Endodermal cell (in vitro differentiated cells): ENCODE measurements at regions not wholly inside any gene's neighbourhood (a gene's known extent, or its start where the extent isn't known, plus 50 kb on each side); places are given as distances from the start of the nearest gene placed in this dataset.

Experiments
- DNase-seq: peaks from one replicate; pipeline ENCODE4 v3.0.0-alpha.2; 2017
- H3K27ac ChIP-seq: 2 replicates; pipeline ENCODE4 v1.5.1; 2013; ENCODE audit warnings: mild to moderate bottlenecking, low read depth, low read length, moderate library complexity
- H3K27me3 ChIP-seq: 2 replicates; pipeline ENCODE4 v1.6.1; 2013; ENCODE audit warnings: mild to moderate bottlenecking, low read length, moderate library complexity; ENCODE audit not compliant: insufficient read depth, control insufficient read depth, poor library complexity, severe bottlenecking
- H3K36me3 ChIP-seq: 2 replicates; pipeline ENCODE4 v1.7.0; 2013; ENCODE audit warnings: mild to moderate bottlenecking, low read length, moderate library complexity; ENCODE audit not compliant: control insufficient read depth, insufficient read depth
- H3K4me1 ChIP-seq: one replicate; pipeline ENCODE4 v1.7.0; 2013; ENCODE audit warnings: low read length; ENCODE audit not compliant: control insufficient read depth, insufficient read depth
- H3K4me3 ChIP-seq: 2 replicates; pipeline ENCODE4 v1.5.1; 2013; ENCODE audit warnings: mild to moderate bottlenecking, low read length, moderate library complexity
- H3K9ac ChIP-seq: 2 replicates; pipeline ENCODE4 v1.6.1; 2013; ENCODE audit warnings: mild to moderate bottlenecking, low read length, moderate library complexity; ENCODE audit not compliant: poor library complexity, severe bottlenecking; ENCODE audit errors: extremely low read depth
- H3K9me3 ChIP-seq: 2 replicates; pipeline ENCODE4 v1.6.1; 2013; ENCODE audit warnings: mild to moderate bottlenecking, low read length, moderate library complexity; ENCODE audit not compliant: control insufficient read depth
- H3K27ac Mint-ChIP-seq: 2 replicates; pipeline ENCODE4 v1.8.0; 2020; ENCODE audit warnings: mixed read lengths
- H3K27me3 Mint-ChIP-seq: 2 replicates; pipeline ENCODE4 v1.8.0; 2021; ENCODE audit warnings: mild to moderate bottlenecking, mixed read lengths; ENCODE audit not compliant: insufficient read depth
- H3K36me3 Mint-ChIP-seq: 2 replicates; pipeline ENCODE4 v1.8.0; 2020; ENCODE audit warnings: low read depth, mixed read lengths
- H3K4me1 Mint-ChIP-seq: 2 replicates; pipeline ENCODE4 v1.8.0; 2020; ENCODE audit warnings: mixed read lengths
- H3K4me3 Mint-ChIP-seq: 2 replicates; pipeline ENCODE4 v1.8.0; 2020; ENCODE audit warnings: mild to moderate bottlenecking, moderate library complexity, mixed read lengths
- H3K9me3 Mint-ChIP-seq: 2 replicates; pipeline ENCODE4 v1.8.0; 2020; ENCODE audit warnings: mild to moderate bottlenecking, mixed read lengths
- CTCF ChIP-seq: fragments of 200-600 bp; sonication (generic); conservative IDR thresholded peaks from 2 replicates; pipeline ENCODE4 v1.5.0; 2021; ENCODE audit warnings: antibody characterized with exemption, mild to moderate bottlenecking
- WGBS, 2 experiments: methylation state at CpG; one replicate each; pipeline versions ENCODE4 v1.1.5 to v1.1.7; 2013; ENCODE audit warnings: missing lambda C conversion rate in 2 of 2, mixed read lengths in 1 of 2; ENCODE audit not compliant: insufficient coverage in 1 of 2, insufficient read length in 1 of 2; 5-methylcytosine and 5-hydroxymethylcytosine counted together

GRCh38 chr4:124839786-124840390, 127.4 kb upstream of the ANKRD50 start:
- Histone ChIP-seq H3K27me3 (no peaks in the 10 kb centered on the region), H3K27ac (no peak overlapping the region), H3K9me3 (peaks cover 44% of the 10 kb centered on the region), H3K4me1 (no peaks in the 10 kb centered on the region), H3K4me3 (peak overlapping the region; percentile 61), H3K36me3 (no peaks in the 10 kb centered on the region), H3K9ac (no peak overlapping the region)
- Mint-ChIP-seq H3K4me1 (no peaks in the 10 kb centered on the region), H3K9me3 (peaks cover 69% of the 10 kb centered on the region), H3K27ac (no peak overlapping the region), H3K27me3 (no peaks in the 10 kb centered on the region), H3K4me3 (no peak overlapping the region), H3K36me3 (peaks cover 13% of the 10 kb centered on the region)
- 92% methylated on average over 2 to 3 of the region's 3 CpGs for WGBS, 2 experiments
- TF ChIP-seq CTCF, result no peak
- DNase-seq, result no peak

- Mint-ChIP-seq H3K36me3 (peaks cover 5% of the 10 kb centered on the region), H3K9me3 (peaks cover 57% of the 10 kb centered on the region), H3K27me3 (no peaks in the 10 kb centered on the region), H3K4me3 (no peak overlapping the region), H3K4me1 (no peaks in the 10 kb centered on the region), H3K27ac (no peak overlapping the region)
- 92% methylated on average over 2 to 5 of the region's 5 CpGs for WGBS, 2 experiments
- Histone ChIP-seq H3K4me3 (peak overlapping the region; percentile 35), H3K4me1 (no peaks in the 10 kb centered on the region), H3K9me3 (peaks cover 30% of the 10 kb centered on the region), H3K36me3 (no peaks in the 10 kb centered on the region), H3K9ac (no peak overlapping the region), H3K27ac (no peak overlapping the region), H3K27me3 (no peaks in the 10 kb centered on the region)
- no peak for TF ChIP-seq CTCF
- DNase-seq, result peak; percentile 49
Measured at GRCh38 chr4:124833831-124834505, 121.4 kb upstream of the ANKRD50 start.

GRCh38 chr4:124828382-124828781, 115.8 kb upstream of the ANKRD50 start:
- Mint-ChIP-seq H3K4me1 (no peaks in the 10 kb centered on the region), H3K27ac (no peak overlapping the region), H3K27me3 (no peaks in the 10 kb centered on the region), H3K4me3 (no peak overlapping the region), H3K36me3 (no peaks in the 10 kb centered on the region), H3K9me3 (peaks cover 20% of the 10 kb centered on the region)
- Histone ChIP-seq H3K36me3 (no peaks in the 10 kb centered on the region), H3K27me3 (no peaks in the 10 kb centered on the region), H3K27ac (no peak overlapping the region), H3K9me3 (no peaks in the 10 kb centered on the region), H3K4me1 (no peaks in the 10 kb centered on the region), H3K4me3 (no peak overlapping the region), H3K9ac (no peak overlapping the region)
- no peak for DNase-seq
- no peak for TF ChIP-seq CTCF
